Esophagus muscularis mucosa (tissue), 4 donors: ENCODE measurements at regions not wholly inside any gene's neighbourhood (a gene's known extent, or its start where the extent isn't known, plus 50 kb on each side); places are given as distances from the start of the nearest gene placed in this dataset.

Experiments used
- DNase-seq: peaks from one replicate; pipeline ENCODE4 v3.0.0-alpha.2; 2017; ENCODE audit errors: extremely low spot score
- H3K27ac ChIP-seq, 4 donors: fragments of 200-600 bp; sonication (generic); replicated peaks in 1 of 4; 1 replicate in 3 of 4; 2 replicates in 1 of 4; pipeline ENCODE4 v1.5.1; 2016 to 2019; ENCODE audit warnings: mild to moderate bottlenecking in 1 of 4
- H3K27me3 ChIP-seq, 4 donors: fragments of 200-600 bp; sonication (generic); one replicate each; pipeline versions ENCODE4 v1.5.1 to v1.6.0; 2016 to 2019
- H3K36me3 ChIP-seq, 4 donors: fragments of 200-600 bp; sonication (generic); one replicate each; pipeline ENCODE4 v1.5.1; 2016 to 2019
- H3K4me1 ChIP-seq, 4 donors: fragments of 200-600 bp; sonication (generic); one replicate each; pipeline ENCODE4 v1.5.1; 2016 to 2019
- H3K4me3 ChIP-seq, 4 donors: fragments of 200-600 bp; sonication (generic); 1 replicate in 2 of 4; 2 replicates in 2 of 4; pipeline ENCODE4 v1.5.1; 2016 to 2019; ENCODE audit warnings: mild to moderate bottlenecking in 4 of 4, moderate library complexity in 1 of 4
- H3K9me3 ChIP-seq, 4 donors: fragments of 200-600 bp; sonication (generic); 1 replicate in 3 of 4; 2 replicates in 1 of 4; pipeline ENCODE4 v1.5.1; 2016 to 2019
- EP300 ChIP-seq: sonication (generic); formaldehyde crosslinking; IDR thresholded peaks from one replicate; pipeline ENCODE4 v1.6.1; 2017; ENCODE audit warnings: antibody characterized with exemption
- POLR2A ChIP-seq: fragments of 450-650 bp; IDR thresholded peaks from one replicate; pipeline ENCODE4 v1.6.1; 2017; ENCODE audit warnings: antibody characterized with exemption, moderate library complexity, mild to moderate bottlenecking, low read depth
- POLR2AphosphoS5 ChIP-seq, 2 donors: sonication (generic); formaldehyde crosslinking; IDR thresholded peaks; one replicate each; pipeline ENCODE4 v1.6.1; 2017; ENCODE audit warnings: antibody characterized with exemption in 2 of 2
- WGBS: methylation state at CpG from one replicate; pipeline ENCODE4 v1.1.5; 2018; 5-methylcytosine and 5-hydroxymethylcytosine counted together
- intact Hi-C: fragments of 100-400 bp; cut with DNase I; formaldehyde crosslinking; loops from one replicate; pipeline ENCODE4 v1.15.1; 2023
- TF ChIP-seq, protein P1 (sequence below), 3 experiments: fragments of 200-600 bp in 2 of 3; fragments of 450-650 bp in 1 of 3; sonication (generic) in 2 of 3; IDR thresholded peaks; one replicate each; pipeline ENCODE4 v1.5.1; 2017 to 2019; ENCODE audit warnings: antibody characterized with exemption in 3 of 3, mild to moderate bottlenecking in 2 of 3, moderate library complexity in 1 of 3

DNA sequence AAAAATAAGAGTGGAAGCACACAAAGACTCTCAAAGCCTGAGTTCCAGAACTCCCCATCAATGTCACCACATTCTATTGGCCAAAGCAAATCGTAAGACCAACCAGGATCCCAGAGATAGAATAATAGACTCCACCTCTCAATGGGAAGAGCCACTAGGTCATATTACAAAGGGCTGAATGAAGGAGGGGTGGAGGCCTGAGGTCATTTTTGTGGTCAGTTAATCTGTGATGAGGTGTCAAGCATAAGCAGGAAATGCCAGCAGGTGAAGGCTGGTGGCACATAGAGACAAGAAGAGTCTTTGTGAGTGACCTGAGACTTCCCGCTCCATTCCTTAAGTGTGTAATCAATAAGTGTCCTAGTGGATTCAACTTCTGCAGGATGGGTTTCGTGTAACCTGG is 144.3 kb downstream of the TFCP2L1 start:
- intact Hi-C loops = no loop called here
- Histone ChIP-seq H3K4me1 (no peaks in the 10 kb centered on the region), H3K27ac (no peak overlapping the region), H3K27me3 (peaks cover 0 to 10% (median 0%) of the 10 kb centered on the region in 4 donors), H3K36me3 (no peaks in the 10 kb centered on the region), H3K4me3 (no peak overlapping the region), H3K9me3 (peaks cover 0 to 7% (median 2%) of the 10 kb centered on the region in 4 donors)
- no peak for DNase-seq
- 92% methylated on average over 3 of the region's 3 CpGs for WGBS
- no peak for TF ChIP-seq EP300
- no peak for TF ChIP-seq POLR2A
- TF ChIP-seq, protein P1, sequence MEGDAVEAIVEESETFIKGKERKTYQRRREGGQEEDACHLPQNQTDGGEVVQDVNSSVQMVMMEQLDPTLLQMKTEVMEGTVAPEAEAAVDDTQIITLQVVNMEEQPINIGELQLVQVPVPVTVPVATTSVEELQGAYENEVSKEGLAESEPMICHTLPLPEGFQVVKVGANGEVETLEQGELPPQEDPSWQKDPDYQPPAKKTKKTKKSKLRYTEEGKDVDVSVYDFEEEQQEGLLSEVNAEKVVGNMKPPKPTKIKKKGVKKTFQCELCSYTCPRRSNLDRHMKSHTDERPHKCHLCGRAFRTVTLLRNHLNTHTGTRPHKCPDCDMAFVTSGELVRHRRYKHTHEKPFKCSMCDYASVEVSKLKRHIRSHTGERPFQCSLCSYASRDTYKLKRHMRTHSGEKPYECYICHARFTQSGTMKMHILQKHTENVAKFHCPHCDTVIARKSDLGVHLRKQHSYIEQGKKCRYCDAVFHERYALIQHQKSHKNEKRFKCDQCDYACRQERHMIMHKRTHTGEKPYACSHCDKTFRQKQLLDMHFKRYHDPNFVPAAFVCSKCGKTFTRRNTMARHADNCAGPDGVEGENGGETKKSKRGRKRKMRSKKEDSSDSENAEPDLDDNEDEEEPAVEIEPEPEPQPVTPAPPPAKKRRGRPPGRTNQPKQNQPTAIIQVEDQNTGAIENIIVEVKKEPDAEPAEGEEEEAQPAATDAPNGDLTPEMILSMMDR (IDR thresholded peaks at IDR 0.05) = no peak
- TF ChIP-seq POLR2AphosphoS5 (IDR thresholded peaks at IDR 0.05) = no peak

- 90% methylated on average over 2 of the region's 2 CpGs for WGBS
- Histone ChIP-seq H3K4me1 (no peaks in the 10 kb centered on the region), H3K4me3 (no peak overlapping the region), H3K9me3 (peaks cover 0 to 7% (median 2%) of the 10 kb centered on the region in 4 donors), H3K36me3 (no peaks in the 10 kb centered on the region), H3K27me3 (no peaks in the 10 kb centered on the region), H3K27ac (no peak overlapping the region)
- no peak for DNase-seq
- intact Hi-C loops = no loop called here
- TF ChIP-seq EP300 (no peak), POLR2A (no peak), POLR2AphosphoS5 (IDR thresholded peaks at IDR 0.05) (no peak)
- TF ChIP-seq, protein P1 (IDR thresholded peaks at IDR 0.05) = no peak
Observed at GRCh38 chr2:121142452-121142851, 142.6 kb downstream of the TFCP2L1 start.

DNA sequence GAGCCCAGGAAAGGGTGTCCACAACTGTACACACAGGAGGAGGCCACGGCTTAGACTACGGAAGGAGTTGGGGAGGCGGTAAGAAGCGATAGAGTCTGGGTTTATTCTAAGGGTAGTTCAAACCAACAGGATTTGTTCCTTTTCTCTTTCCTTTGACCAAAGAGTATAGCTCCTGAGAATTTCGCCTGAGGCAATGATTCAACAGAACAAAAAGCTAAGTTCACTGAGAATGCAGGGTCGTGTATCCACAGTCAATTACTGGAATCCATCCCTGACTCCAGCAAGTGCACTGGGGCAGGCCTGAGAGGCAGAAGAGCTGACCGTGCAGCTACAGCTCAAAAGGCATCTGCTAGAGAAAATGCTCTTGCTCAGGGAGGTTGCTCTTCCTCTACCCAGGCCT is 140.9 kb downstream of the TFCP2L1 start:
- no peaks in the 10 kb centered on the region for H3K4me1 ChIP-seq
- no peak overlapping the region for H3K4me3 ChIP-seq
- no peaks in the 10 kb centered on the region for H3K36me3 ChIP-seq
- no peaks in the 10 kb centered on the region for H3K27me3 ChIP-seq
- peaks cover 0 to 7% (median 2%) of the 10 kb centered on the region in 4 donors for H3K9me3 ChIP-seq
- no peak overlapping the region for H3K27ac ChIP-seq
- TF ChIP-seq POLR2A (no peak), EP300 (no peak), POLR2AphosphoS5 (IDR thresholded peaks at IDR 0.05) (no peak)
- TF ChIP-seq, protein P1 (IDR thresholded peaks at IDR 0.05) = no peak
- no peak for DNase-seq
- intact Hi-C loops = no loop called here
- 85% methylated on average over 7 of the region's 7 CpGs for WGBS

GRCh38 chr2:121146630-121147029 is 138.4 kb downstream of the TFCP2L1 start:
- H3K27ac ChIP-seq = no peak overlapping the region
- no peaks in the 10 kb centered on the region for H3K36me3 ChIP-seq
- no peak overlapping the region for H3K4me3 ChIP-seq
- DNase-seq = no peak
- intact Hi-C loops = no loop called here
- H3K9me3 ChIP-seq = no peaks in the 10 kb centered on the region
- H3K27me3 ChIP-seq = no peaks in the 10 kb centered on the region
- TF ChIP-seq EP300 = no peak
- TF ChIP-seq POLR2AphosphoS5 (IDR thresholded peaks at IDR 0.05) = no peak
- TF ChIP-seq, protein P1 (IDR thresholded peaks at IDR 0.05) = no peak
- TF ChIP-seq POLR2A = no peak
- 87% methylated on average over 5 of the region's 5 CpGs for WGBS
- peaks cover 0 to 5% (median 0%) of the 10 kb centered on the region in 4 donors for H3K4me1 ChIP-seq

DNA sequence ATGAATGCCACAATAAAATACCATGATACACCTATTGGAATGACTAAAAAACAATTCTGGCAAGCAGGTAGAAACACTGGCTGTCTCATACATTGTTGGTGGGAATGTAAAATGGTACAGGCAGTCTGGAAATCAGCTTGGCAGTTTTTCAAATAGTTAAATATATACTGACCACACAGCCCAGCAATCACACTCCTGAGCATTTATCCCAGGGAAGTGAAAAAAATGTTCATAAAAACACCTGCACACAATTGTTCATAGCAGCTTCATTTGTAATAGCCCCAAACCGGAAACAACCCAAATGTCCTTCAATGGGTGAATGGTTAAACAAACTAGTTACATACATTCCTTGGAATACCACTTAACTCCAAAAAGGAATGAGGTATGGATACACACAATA is 137.2 kb downstream of the TFCP2L1 start:
- Histone ChIP-seq H3K4me3 (no peak overlapping the region), H3K9me3 (no peaks in the 10 kb centered on the region), H3K27ac (no peak overlapping the region), H3K4me1 (peaks cover 0 to 5% (median 0%) of the 10 kb centered on the region in 4 donors), H3K36me3 (no peaks in the 10 kb centered on the region), H3K27me3 (no peaks in the 10 kb centered on the region)
- intact Hi-C loops = no loop called here
- no peak for DNase-seq
- TF ChIP-seq POLR2AphosphoS5 (IDR thresholded peaks at IDR 0.05) (no peak), POLR2A (no peak), EP300 (no peak)
- TF ChIP-seq, protein P1 (IDR thresholded peaks at IDR 0.05) = no peak
- WGBS = 96% methylated on average over 1 of the region's 1 CpG
